A673 (cell line): ENCODE measurements at regions not wholly inside any gene's neighbourhood (a gene's known extent, or its start where the extent isn't known, plus 50 kb on each side); places are given as distances from the start of the nearest gene placed in this dataset.
A peak's percentile ranks its signal among the peaks of the same experiment; 100 is the strongest.
"Not testable (repeated sequence)": the region's sequence is repeated elsewhere in the genome, so short reads cannot be mapped to it uniquely, and the experiment has no call there.

Experiments
- BruUV-seq: library from RNA; stranded (reverse); fragments of 400-500 nt; replicated peaks from 2 replicates; lab custom pipeline; 2021; lab: Mats Ljungman, UMichigan
- CTCF ChIA-PET: fragments of 300-600 bp; sonication (Branson Sonifier 250); formaldehyde crosslinking; loops from one replicate; lab custom pipeline; 2022; ENCODE audit warnings: antibody characterized with exemption; lab: Charles Lee
- POLR2A ChIA-PET: fragments of 300-600 bp; sonication (Branson Sonifier 250); formaldehyde crosslinking; loops from one replicate; lab custom pipeline; 2022; ENCODE audit warnings: antibody characterized with exemption; ENCODE audit not compliant: low non-redundant PET; lab: Charles Lee
- DNase-seq: peaks from one replicate; pipeline ENCODE4 v3.0.0-alpha.2; 2015; ENCODE audit warnings: low spot score
- H3K27ac ChIP-seq: fragments of 200-600 bp; sonication (generic); 2 replicates; pipeline ENCODE4 v1.5.1; 2016; ENCODE audit warnings: mixed run types, low read depth, mild to moderate bottlenecking, mixed read lengths, antibody characterized with exemption, low read length; ENCODE audit not compliant: poor library complexity, severe bottlenecking
- H3K27me3 ChIP-seq: fragments of 200-600 bp; sonication (generic); replicated peaks from 2 replicates; pipeline ENCODE4 v1.6.1; 2017; ENCODE audit warnings: mixed run types, low read depth, mild to moderate bottlenecking, mixed read lengths, antibody characterized with exemption, low read length; ENCODE audit not compliant: insufficient read depth, poor library complexity
- H3K36me3 ChIP-seq: fragments of 200-600 bp; sonication (generic); 2 replicates; pipeline ENCODE4 v1.6.1; 2016; ENCODE audit warnings: mixed run types, mild to moderate bottlenecking, mixed read lengths, antibody characterized with exemption, low read length; ENCODE audit not compliant: insufficient read depth, poor library complexity, severe bottlenecking
- H3K4me1 ChIP-seq: fragments of 200-600 bp; sonication (generic); 2 replicates; pipeline ENCODE4 v1.6.1; 2017; ENCODE audit warnings: mixed run types, mild to moderate bottlenecking, mixed read lengths, antibody characterized with exemption, low read length; ENCODE audit not compliant: insufficient read depth, poor library complexity, severe bottlenecking
- H3K4me3 ChIP-seq: fragments of 200-600 bp; sonication (generic); 2 replicates; pipeline ENCODE4 v1.5.1; 2016; ENCODE audit warnings: low read depth, mixed run types, mild to moderate bottlenecking, mixed read lengths, low read length; ENCODE audit not compliant: poor library complexity, severe bottlenecking
- H3K9me3 ChIP-seq: fragments of 200-600 bp; sonication (generic); 2 replicates; pipeline ENCODE4 v1.6.1; 2016; ENCODE audit warnings: mixed run types, low read depth, mild to moderate bottlenecking, mixed read lengths, antibody characterized with exemption, low read length; ENCODE audit not compliant: poor library complexity, severe bottlenecking
- CTCF ChIP-seq: fragments of 300-800, 200-600 bp; sonication (generic); conservative IDR thresholded peaks from 2 replicates; pipeline ENCODE4 v1.5.1; 2017; ENCODE audit warnings: low read depth, mild to moderate bottlenecking, antibody characterized with exemption, low read length, moderate library complexity, mixed read lengths
- EZH2 ChIP-seq: fragments of 200-600 bp; sonication (generic); IDR thresholded peaks from 2 replicates; pipeline ENCODE4 v1.6.1; 2017; ENCODE audit warnings: borderline replicate concordance, low read depth, mild to moderate bottlenecking, mixed read lengths, antibody characterized with exemption, low read length; ENCODE audit not compliant: poor library complexity, severe bottlenecking
- intact Hi-C: fragments of 100-400 bp; cut with micrococcal nuclease; formaldehyde crosslinking; loops from one replicate; pipeline ENCODE4 v1.10.0; 2022; ENCODE audit not compliant: unreplicated experiment

DNA sequence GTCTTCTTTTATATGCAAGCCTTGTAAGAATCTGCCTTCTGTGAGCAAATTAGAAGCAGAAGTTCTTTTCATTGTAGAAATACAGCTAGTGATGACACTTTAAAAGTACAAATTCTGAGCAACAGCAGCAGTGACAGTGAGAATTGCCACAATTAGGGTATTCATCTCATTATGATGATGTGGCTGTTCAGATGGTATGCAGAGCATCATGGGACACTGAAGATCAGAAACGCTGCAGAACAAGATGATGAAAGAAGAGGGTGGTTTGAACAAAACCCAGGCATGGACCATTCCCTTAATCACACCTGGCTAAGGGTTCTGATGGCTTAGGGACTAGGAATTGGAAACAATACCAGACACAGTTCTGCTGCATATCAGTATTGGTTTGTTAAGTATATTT, 312.7 kb upstream of the TBX18 start:
- Histone ChIP-seq H3K9me3 (no peaks in the 10 kb centered on the region), H3K27me3 (no peaks in the 10 kb centered on the region), H3K36me3 (no peaks in the 10 kb centered on the region), H3K27ac (peak overlapping the region; percentile 60), H3K4me3 (no peak overlapping the region), H3K4me1 (peaks cover 28% of the 10 kb centered on the region)
- intact Hi-C loops: no loop called here
- no TSS peak for BruUV-seq
- DNase-seq: peak; percentile 34
- POLR2A ChIA-PET: no interaction called here
- CTCF ChIA-PET: no interaction called here
- TF ChIP-seq CTCF: no peak
- no peak for TF ChIP-seq EZH2

- POLR2A ChIA-PET, CTCF ChIA-PET: not testable (repeated sequence)
These were observed 307.4 kb upstream of the TBX18 start for GRCh38 chr6:85071845-85072244.

GRCh38 chr6:85069577-85069976, 305.2 kb upstream of the TBX18 start:
- ChIA-PET CTCF (no interaction called here), POLR2A (no interaction called here)
- BruUV-seq: no TSS peak
- H3K4me3 ChIP-seq: no peak overlapping the region
- no peak overlapping the region for H3K27ac ChIP-seq
- H3K36me3 ChIP-seq: no peaks in the 10 kb centered on the region
- TF ChIP-seq CTCF (no peak), EZH2 (no peak)
- no peaks in the 10 kb centered on the region for H3K9me3 ChIP-seq
- H3K4me1 ChIP-seq: peaks cover 6% of the 10 kb centered on the region
- intact Hi-C loops: no loop called here
- DNase-seq: no peak
- H3K27me3 ChIP-seq: no peaks in the 10 kb centered on the region

More at GRCh38 chr6:85071845-85072244, 307.4 kb upstream of the TBX18 start:
- intact Hi-C loops, DNase-seq, BruUV-seq, H3K36me3 ChIP-seq, H3K27ac ChIP-seq, H3K9me3 ChIP-seq, H3K4me3 ChIP-seq, H3K4me1 ChIP-seq, H3K27me3 ChIP-seq: not testable (repeated sequence)

DNA sequence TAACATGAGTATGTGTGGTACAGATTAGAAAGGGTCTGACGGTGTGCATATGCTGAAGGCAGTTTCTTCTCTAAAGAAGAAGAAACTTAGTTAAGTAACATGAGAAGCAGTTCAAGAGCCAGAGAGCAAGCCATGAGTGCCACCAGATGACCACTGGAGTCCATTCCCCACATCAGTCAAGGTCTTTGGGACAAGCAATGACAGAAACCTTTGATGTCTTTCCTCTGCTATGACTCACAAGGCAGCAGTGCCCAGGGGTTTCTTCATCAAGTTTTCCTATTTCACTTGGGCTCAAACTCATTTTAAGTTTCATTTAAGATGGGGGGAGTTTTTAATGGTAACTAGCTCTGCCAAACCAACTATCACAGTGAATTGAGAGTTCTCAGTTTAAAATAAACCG, 303.8 kb upstream of the TBX18 start:
- Histone ChIP-seq H3K27ac (no peak overlapping the region), H3K4me1 (peaks cover 6% of the 10 kb centered on the region), H3K27me3 (no peaks in the 10 kb centered on the region), H3K36me3 (no peaks in the 10 kb centered on the region), H3K9me3 (no peaks in the 10 kb centered on the region), H3K4me3 (no peak overlapping the region)
- intact Hi-C loops: no loop called here
- ChIA-PET CTCF (no interaction called here), POLR2A (no interaction called here)
- TF ChIP-seq CTCF (no peak), EZH2 (no peak)
- BruUV-seq: no TSS peak
- DNase-seq: no peak
